ENCODE measurements at regions not wholly inside any gene's neighbourhood (a gene's known extent, or its start where the extent isn't known, plus 50 kb on each side); places are given as distances from the start of the nearest gene placed in this dataset.

- no peaks in the 10 kb centered on the region for H4K20me1 ChIP-seq (ENCODE audit: control insufficient read depth, extremely low read depth, insufficient read depth, low read length)
- no peaks in the 10 kb centered on the region for H3K9me3 ChIP-seq (ENCODE audit: control insufficient read depth, low read depth, low read length)
- DNase-seq (ENCODE audit: low read depth, low spot score): no peak
- no peak overlapping the region for H3K27ac ChIP-seq (ENCODE audit: control insufficient read depth, insufficient read depth, low read length)
- no peak overlapping the region for H3K4me3 ChIP-seq (ENCODE audit: control insufficient read depth in 2 of 3, extremely low read depth in 1 of 3, insufficient read depth in 2 of 3, low read depth in 1 of 3, low read length in 3 of 3)
- H3K9me1 ChIP-seq (ENCODE audit: control insufficient read depth, extremely low read depth, insufficient read depth, low read length): no peaks in the 10 kb centered on the region
- no peaks in the 10 kb centered on the region for H3K36me3 ChIP-seq (ENCODE audit: control insufficient read depth in 2 of 2, extremely low read depth in 1 of 2, insufficient read depth in 2 of 2, low read length in 2 of 2)
- no peak for FAIRE-seq
- dilution Hi-C loops (cut with MboI; ENCODE audit: extremely low pct_ligation_motif_present, low sequenced_read_pairs): no loop called here
- no peaks in the 10 kb centered on the region for H3K79me2 ChIP-seq (ENCODE audit: control insufficient read depth, insufficient read depth, low read length)
- H3K27me3 ChIP-seq (ENCODE audit: control insufficient read depth, extremely low read depth, insufficient read depth, low read length): peaks cover 8% of the 10 kb centered on the region
- H2AFZ ChIP-seq (ENCODE audit: control insufficient read depth, low read length): no peak overlapping the region
- no peaks in the 10 kb centered on the region for H3K4me1 ChIP-seq (ENCODE audit: control insufficient read depth, extremely low read depth, insufficient read depth, low read length)
- no peak overlapping the region for H3K4me2 ChIP-seq (ENCODE audit: control insufficient read depth, extremely low read depth, insufficient read depth, low read depth, low read length)
- TF ChIP-seq CTCF (optimal IDR thresholded peaks at IDR 0.05 in 1 of 3, IDR thresholded peaks at IDR 0.05 in 1 of 3, conservative IDR thresholded peaks at IDR 0.05 in 1 of 3; ENCODE audit: extremely low read depth in 1 of 3, insufficient read depth in 2 of 3, low read length in 3 of 3) (no peak), EZH2 (IDR thresholded peaks at IDR 0.05; ENCODE audit: low read length) (no peak)
- no peak overlapping the region for H3K9ac ChIP-seq (ENCODE audit: control insufficient read depth, extremely low read depth, insufficient read depth, low read length)
These were observed 157.5 kb downstream of the HS3ST2 start for GRCh38 chr16:22971346-22971924.

- Histone ChIP-seq H3K4me1 (ENCODE audit: control insufficient read depth, extremely low read depth, insufficient read depth, low read length) (no peaks in the 10 kb centered on the region), H3K36me3 (ENCODE audit: control insufficient read depth in 2 of 2, extremely low read depth in 1 of 2, insufficient read depth in 2 of 2, low read length in 2 of 2) (no peaks in the 10 kb centered on the region), H3K27me3 (ENCODE audit: control insufficient read depth, extremely low read depth, insufficient read depth, low read length) (peaks cover 18% of the 10 kb centered on the region), H3K9me1 (ENCODE audit: control insufficient read depth, extremely low read depth, insufficient read depth, low read length) (no peaks in the 10 kb centered on the region), H3K9me3 (ENCODE audit: control insufficient read depth, low read depth, low read length) (no peaks in the 10 kb centered on the region), H2AFZ (ENCODE audit: control insufficient read depth, low read length) (no peak overlapping the region), H4K20me1 (ENCODE audit: control insufficient read depth, extremely low read depth, insufficient read depth, low read length) (no peaks in the 10 kb centered on the region), H3K79me2 (ENCODE audit: control insufficient read depth, insufficient read depth, low read length) (no peaks in the 10 kb centered on the region), H3K4me3 (ENCODE audit: control insufficient read depth in 2 of 3, extremely low read depth in 1 of 3, insufficient read depth in 2 of 3, low read depth in 1 of 3, low read length in 3 of 3) (no peak overlapping the region), H3K27ac (ENCODE audit: control insufficient read depth, insufficient read depth, low read length) (no peak overlapping the region), H3K9ac (ENCODE audit: control insufficient read depth, extremely low read depth, insufficient read depth, low read length) (no peak overlapping the region), H3K4me2 (ENCODE audit: control insufficient read depth, extremely low read depth, insufficient read depth, low read depth, low read length) (no peak overlapping the region)
- FAIRE-seq (no peak), DNase-seq (ENCODE audit: low read depth, low spot score) (no peak)
- dilution Hi-C loops (cut with MboI; ENCODE audit: extremely low pct_ligation_motif_present, low sequenced_read_pairs): no loop called here
- TF ChIP-seq EZH2 (IDR thresholded peaks at IDR 0.05; ENCODE audit: low read length) (no peak), CTCF (optimal IDR thresholded peaks at IDR 0.05 in 1 of 3, IDR thresholded peaks at IDR 0.05 in 1 of 3, conservative IDR thresholded peaks at IDR 0.05 in 1 of 3; ENCODE audit: extremely low read depth in 1 of 3, insufficient read depth in 2 of 3, low read length in 3 of 3) (no peak)
These were observed 156.4 kb downstream of the HS3ST2 start for GRCh38 chr16:22970209-22970865.

All from keratinocyte (primary cell).